H1 (cell line): ENCODE measurements at regions not wholly inside any gene's neighbourhood (a gene's known extent, or its start where the extent isn't known, plus 50 kb on each side); places are given as distances from the start of the nearest gene placed in this dataset.
A peak's percentile ranks its signal among the peaks of the same experiment; 100 is the strongest.

Experiments
- CTCF ChIA-PET: fragments of 300-600 bp; sonication (Branson Sonifier 250); formaldehyde crosslinking; loops from one replicate; lab custom pipeline; 2021; ENCODE audit not compliant: partially characterized antibody; lab: Charles Lee
- POLR2A ChIA-PET: fragments of 300-600 bp; sonication (Branson Sonifier 250); formaldehyde crosslinking; loops from one replicate; lab custom pipeline; 2021; ENCODE audit warnings: inconsistent platforms; ENCODE audit not compliant: partially characterized antibody; lab: Charles Lee
- DNase-seq, 2 experiments: peaks; one replicate each; pipeline versions ENCODE4 v3.0.0 to v3.0.0-alpha.2; 2010 to 2022; ENCODE audit warnings: low spot score in 2 of 2, low read depth in 1 of 2, mixed read lengths in 1 of 2
- FAIRE-seq: peaks from 2 replicates; lab custom pipeline; 2011; peaks lifted over from hg19 to GRCh38; lab: Jason Lieb, UNC
- H2AFZ ChIP-seq: 2 replicates; pipeline ENCODE4 v1.8.1; 2012; ENCODE audit warnings: low read length, inconsistent platforms
- H2AK5ac ChIP-seq: 2 replicates; pipeline ENCODE4 v1.6.1; 2013; ENCODE audit warnings: low read depth, low read length
- H2BK120ac ChIP-seq: replicated peaks from 2 replicates; pipeline ENCODE3; 2013; ENCODE audit warnings: low read depth, low read length, inconsistent platforms
- H2BK12ac ChIP-seq: 2 replicates; pipeline ENCODE4 v1.6.1; 2013; ENCODE audit warnings: low read depth, low read length
- H2BK15ac ChIP-seq: 2 replicates; pipeline ENCODE4 v1.6.1; 2013; ENCODE audit warnings: low read length
- H2BK20ac ChIP-seq: 2 replicates; pipeline ENCODE4 v1.6.1; 2013; ENCODE audit warnings: low read length
- H2BK5ac ChIP-seq: 2 replicates; pipeline ENCODE4 v1.6.1; 2013; ENCODE audit warnings: low read depth, low read length
- H3K14ac ChIP-seq: 2 replicates; pipeline ENCODE4 v1.6.1; 2013; ENCODE audit warnings: inconsistent platforms; ENCODE audit not compliant: insufficient read length
- H3K18ac ChIP-seq: 2 replicates; pipeline ENCODE4 v1.6.1; 2013; ENCODE audit warnings: low read length; ENCODE audit errors: extremely low read depth
- H3K23ac ChIP-seq: 2 replicates; pipeline ENCODE4 v1.6.1; 2013; ENCODE audit warnings: inconsistent platforms; ENCODE audit not compliant: insufficient read length
- H3K23me2 ChIP-seq: 2 replicates; pipeline ENCODE4 v1.6.1; 2013; ENCODE audit warnings: low read depth, low read length
- H3K27ac ChIP-seq: 2 replicates; pipeline ENCODE4 v1.6.1; 2011; ENCODE audit warnings: low read depth, low read length, inconsistent platforms
- H3K27me3 ChIP-seq, 4 experiments: replicated peaks in 1 of 4; 1 replicate in 1 of 4; 2 replicates in 3 of 4; pipeline versions ENCODE4 v1.6.1 to v1.8.1; 2011 to 2013; ENCODE audit warnings: low read length in 3 of 4, mild to moderate bottlenecking in 3 of 4, inconsistent platforms in 2 of 4, mixed read lengths in 2 of 4, moderate library complexity in 1 of 4; ENCODE audit not compliant: control insufficient read depth in 3 of 4, insufficient read depth in 3 of 4; ENCODE audit errors: extremely low read depth in 1 of 4
- H3K36me3 ChIP-seq, 4 experiments: 2 replicates each; pipeline versions ENCODE4 v1.6.1 to v1.8.1; 2011 to 2013; ENCODE audit warnings: mild to moderate bottlenecking in 4 of 4, low read length in 3 of 4, moderate library complexity in 2 of 4, control low read depth in 1 of 4, inconsistent platforms in 1 of 4; ENCODE audit not compliant: insufficient read depth in 4 of 4, control insufficient read depth in 2 of 4
- H3K4ac ChIP-seq: replicated peaks from 2 replicates; pipeline ENCODE3; 2013; ENCODE audit warnings: low read length, low read depth, mixed read lengths, inconsistent platforms; ENCODE audit not compliant: insufficient read length
- H3K4me1 ChIP-seq, 4 experiments: replicated peaks in 1 of 4; 1 replicate in 1 of 4; 2 replicates in 3 of 4; pipeline versions ENCODE4 v1.6.1 to v1.8.1; 2011 to 2013; ENCODE audit warnings: low read length in 3 of 4, inconsistent platforms in 2 of 4, mixed read lengths in 1 of 4; ENCODE audit not compliant: insufficient read depth in 4 of 4, control insufficient read depth in 3 of 4
- H3K4me2 ChIP-seq, 2 experiments: 2 replicates each; pipeline versions ENCODE4 v1.6.1 to v1.8.1; 2011 to 2013; ENCODE audit warnings: low read depth in 2 of 2, low read length in 2 of 2, control low read depth in 1 of 2, inconsistent platforms in 1 of 2, mild to moderate bottlenecking in 1 of 2; ENCODE audit not compliant: insufficient read depth in 1 of 2
- H3K4me3 ChIP-seq, 4 experiments: fragments of 200-600, 300-600 bp in 1 of 4; sonication (generic), shearing (Covaris generic), sonication (Bioruptor Twin) in 1 of 4; 2 replicates each; pipeline versions ENCODE4 v1.5.1 to v1.8.1; 2011 to 2016; ENCODE audit warnings: low read length in 4 of 4, low read depth in 3 of 4, control low read depth in 2 of 4, inconsistent platforms in 2 of 4, mild to moderate bottlenecking in 2 of 4, mixed read lengths in 1 of 4, moderate library complexity in 1 of 4; ENCODE audit not compliant: insufficient read depth in 2 of 4; ENCODE audit errors: extremely low read depth in 1 of 4
- H3K56ac ChIP-seq: replicated peaks from 2 replicates; pipeline ENCODE3; 2013; ENCODE audit warnings: low read depth, mild to moderate bottlenecking, mixed read lengths, low read length, inconsistent platforms; ENCODE audit not compliant: insufficient read length
- H3K79me1 ChIP-seq: 2 replicates; pipeline ENCODE4 v1.6.1; 2013; ENCODE audit warnings: low read depth, low read length, control low read depth
- H3K79me2 ChIP-seq, 2 experiments: 2 replicates each; pipeline versions ENCODE4 v1.6.1 to v1.8.1; 2012 to 2013; ENCODE audit warnings: low read length in 2 of 2, mild to moderate bottlenecking in 2 of 2, inconsistent platforms in 1 of 2; ENCODE audit not compliant: insufficient read depth in 2 of 2, control insufficient read depth in 1 of 2
- H3K9ac ChIP-seq, 4 experiments: replicated peaks in 1 of 4; 1 replicate in 1 of 4; 2 replicates in 3 of 4; pipeline versions ENCODE4 v1.6.1 to v1.8.1; 2011 to 2013; ENCODE audit warnings: low read depth in 3 of 4, low read length in 3 of 4, control low read depth in 2 of 4, mild to moderate bottlenecking in 2 of 4, moderate library complexity in 2 of 4, inconsistent platforms in 1 of 4; ENCODE audit errors: extremely low read depth in 1 of 4
- H3K9me3 ChIP-seq, 2 experiments: 2 replicates each; pipeline versions ENCODE4 v1.6.1 to v1.8.1; 2012 to 2013; ENCODE audit warnings: mild to moderate bottlenecking in 2 of 2, moderate library complexity in 2 of 2, control low read depth in 1 of 2, inconsistent platforms in 1 of 2, low read depth in 1 of 2, low read length in 1 of 2, mixed read lengths in 1 of 2; ENCODE audit not compliant: insufficient read depth in 2 of 2
- H4K20me1 ChIP-seq, 2 experiments: replicated peaks in 1 of 2; 2 replicates each; pipeline versions ENCODE3 to v1.8.1; 2011 to 2013; ENCODE audit warnings: inconsistent platforms in 2 of 2, low read length in 2 of 2, mild to moderate bottlenecking in 1 of 2; ENCODE audit not compliant: insufficient read depth in 2 of 2, control insufficient read depth in 1 of 2
- H4K5ac ChIP-seq: 2 replicates; pipeline ENCODE4 v1.6.1; 2013; ENCODE audit warnings: low read length, low read depth, mixed read lengths, inconsistent platforms; ENCODE audit not compliant: insufficient read length
- H4K8ac ChIP-seq: 2 replicates; pipeline ENCODE4 v1.8.0; 2013; ENCODE audit warnings: mild to moderate bottlenecking, moderate library complexity, low read length, inconsistent platforms; ENCODE audit not compliant: insufficient read depth; ENCODE audit errors: extremely low read depth
- H4K91ac ChIP-seq: replicated peaks from 2 replicates; pipeline ENCODE3; 2013; ENCODE audit warnings: low read length, mixed read lengths, inconsistent platforms; ENCODE audit not compliant: insufficient read length
- EZH2 ChIP-seq: fragments of 200-600 bp; sonication (generic); IDR thresholded peaks from 2 replicates; pipeline ENCODE4 v1.7.1; 2012; ENCODE audit warnings: low read depth, mild to moderate bottlenecking, moderate library complexity, low read length, inconsistent platforms; ENCODE audit not compliant: severe bottlenecking
- SP2 ChIP-seq: IDR thresholded peaks from 2 replicates; pipeline ENCODE4 v1.6.1; 2012; ENCODE audit warnings: mild to moderate bottlenecking, low read length, inconsistent platforms
- TCF12 ChIP-seq: IDR thresholded peaks from 2 replicates; pipeline ENCODE4 v1.6.1; 2011; ENCODE audit warnings: low read depth, mild to moderate bottlenecking, low read length

DNA sequence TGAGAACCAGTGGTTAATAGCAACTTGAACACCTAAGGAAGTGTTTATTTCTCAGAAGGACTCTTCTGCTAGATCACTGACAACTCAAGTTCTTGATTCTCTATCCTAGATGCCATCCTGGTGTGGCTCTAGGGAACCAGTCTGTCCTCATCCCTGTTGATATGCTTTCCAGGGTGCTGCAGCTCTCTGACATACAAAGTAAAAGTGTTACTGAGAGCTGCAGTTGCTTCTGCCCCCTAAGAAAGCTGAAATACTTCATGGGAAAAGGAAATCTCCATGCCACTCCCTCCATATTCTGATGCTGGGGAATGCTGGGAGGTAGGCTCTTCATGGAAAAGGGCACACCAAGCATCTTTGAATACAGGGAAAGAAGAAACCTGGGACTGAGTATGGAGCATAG lies 168.1 kb downstream of the KLF6 start:
- H3K4me2 ChIP-seq, result no peak overlapping the region
- H2BK15ac ChIP-seq, result no peak overlapping the region
- no peaks in the 10 kb centered on the region; a peak in 1 of 7 replicates for H3K27me3 ChIP-seq
- peaks cover 0 to 2% (median 0%) of the 10 kb centered on the region in 4 experiments; a peak in 1 of 8 replicates for H3K36me3 ChIP-seq
- no peak overlapping the region for H3K4me3 ChIP-seq
- CTCF ChIA-PET, result no interaction called here
- H3K9me3 ChIP-seq, result peaks cover 25 to 29% of the 10 kb centered on the region in 2 experiments; a peak in 3 of 4 replicates
- H4K5ac ChIP-seq, result no peak overlapping the region
- H2BK5ac ChIP-seq, result no peak overlapping the region
- H3K23me2 ChIP-seq, result no peaks in the 10 kb centered on the region
- TF ChIP-seq SP2, result no peak
- TF ChIP-seq EZH2, result no peak
- TF ChIP-seq TCF12, result 0 out of 2 replicates have a peak, but pooled peaks have one; percentile 8
- TF ChIP-seq, all 59 proteins: peak for 1
- H2BK12ac ChIP-seq, result no peak overlapping the region
- H4K8ac ChIP-seq, result no peak overlapping the region
- no peak overlapping the region for H2BK120ac ChIP-seq
- H4K91ac ChIP-seq, result no peak overlapping the region
- FAIRE-seq (no peak), DNase-seq (no peak)
- H3K79me2 ChIP-seq, result no peaks in the 10 kb centered on the region
- no peak overlapping the region for H3K23ac ChIP-seq
- H3K56ac ChIP-seq, result no peak overlapping the region
- POLR2A ChIA-PET, result interaction anchor here (1.0 kb wide), 1 partner anchor 55 kb away, joined by 3 read pairs; no protein-coding TSS in a partner anchor
- H3K9ac ChIP-seq, result no peak overlapping the region
- no peaks in the 10 kb centered on the region for H3K79me1 ChIP-seq
- H2AK5ac ChIP-seq, result no peak overlapping the region
- H2BK20ac ChIP-seq, result no peak overlapping the region
- no peak overlapping the region for H3K4ac ChIP-seq
- no peak overlapping the region for H3K18ac ChIP-seq
- no peak overlapping the region for H3K27ac ChIP-seq
- H4K20me1 ChIP-seq, result no peaks in the 10 kb centered on the region
- no peak overlapping the region for H3K14ac ChIP-seq
- H3K4me1 ChIP-seq, result no peaks in the 10 kb centered on the region
- no peak overlapping the region for H2AFZ ChIP-seq
